H9 (cell line): ENCODE measurements at regions not wholly inside any gene's neighbourhood (a gene's known extent, or its start where the extent isn't known, plus 50 kb on each side); places are given as distances from the start of the nearest gene placed in this dataset.

Source experiments
- DNase-seq: peaks from one replicate; pipeline ENCODE4 v3.0.0-alpha.2; 2017
- H2AFZ ChIP-seq: one replicate; pipeline ENCODE4 v1.6.1; 2013; ENCODE audit warnings: mild to moderate bottlenecking, low read length, control low read depth, moderate library complexity
- H2AK5ac ChIP-seq: 2 replicates; pipeline ENCODE4 v1.6.1; 2013; ENCODE audit warnings: low read length, control low read depth, mixed read lengths; ENCODE audit not compliant: insufficient read length
- H2BK120ac ChIP-seq: one replicate; pipeline ENCODE4 v1.6.1; 2013; ENCODE audit warnings: low read depth, mild to moderate bottlenecking, low read length, control low read depth, inconsistent platforms; ENCODE audit not compliant: poor library complexity, severe bottlenecking
- H2BK12ac ChIP-seq: 2 replicates; pipeline ENCODE4 v1.6.1; 2013; ENCODE audit warnings: low read length, control low read depth, mixed read lengths, low read depth; ENCODE audit not compliant: insufficient read length
- H2BK15ac ChIP-seq: 2 replicates; pipeline ENCODE4 v1.6.1; 2013; ENCODE audit warnings: low read depth, low read length, control low read depth
- H2BK20ac ChIP-seq: one replicate; pipeline ENCODE4 v1.6.1; 2013; ENCODE audit warnings: low read depth, mild to moderate bottlenecking, low read length, control low read depth, inconsistent platforms; ENCODE audit not compliant: poor library complexity, severe bottlenecking
- H2BK5ac ChIP-seq: 2 replicates; pipeline ENCODE4 v1.6.1; 2013; ENCODE audit warnings: low read length, control low read depth, mixed read lengths; ENCODE audit not compliant: insufficient read length
- H3K14ac ChIP-seq: 2 replicates; pipeline ENCODE4 v1.6.1; 2013; ENCODE audit warnings: low read length, control low read depth; ENCODE audit not compliant: insufficient read depth
- H3K18ac ChIP-seq: 2 replicates; pipeline ENCODE4 v1.6.1; 2013; ENCODE audit warnings: low read depth, mild to moderate bottlenecking, mixed read lengths, low read length, control low read depth; ENCODE audit not compliant: insufficient read length
- H3K23ac ChIP-seq: 2 replicates; pipeline ENCODE4 v1.6.1; 2013; ENCODE audit warnings: low read length, control low read depth, mixed read lengths, low read depth; ENCODE audit not compliant: insufficient read length
- H3K23me2 ChIP-seq: 2 replicates; pipeline ENCODE4 v1.6.1; 2013; ENCODE audit warnings: low read depth, mild to moderate bottlenecking, mixed read lengths, low read length, control low read depth; ENCODE audit not compliant: insufficient read length, poor library complexity, severe bottlenecking
- H3K27ac ChIP-seq: 2 replicates; pipeline ENCODE4 v1.5.1; 2013; ENCODE audit warnings: low read length, control low read depth, mixed read lengths, low read depth; ENCODE audit not compliant: insufficient read length
- H3K27me3 ChIP-seq: 2 replicates; pipeline ENCODE4 v1.6.1; 2013; ENCODE audit warnings: low read length, control low read depth, inconsistent platforms; ENCODE audit not compliant: insufficient read depth
- H3K4ac ChIP-seq: 2 replicates; pipeline ENCODE4 v1.6.1; 2013; ENCODE audit warnings: low read depth, mild to moderate bottlenecking, control low read depth, inconsistent platforms, low read length, moderate library complexity
- H3K4me1 ChIP-seq: 2 replicates; pipeline ENCODE4 v1.6.1; 2013; ENCODE audit warnings: low read length, control low read depth, inconsistent platforms; ENCODE audit not compliant: insufficient read depth
- H3K4me2 ChIP-seq: 2 replicates; pipeline ENCODE4 v1.6.1; 2013; ENCODE audit warnings: low read length, control low read depth, mixed read lengths; ENCODE audit not compliant: insufficient read length, insufficient read depth
- H3K56ac ChIP-seq: 2 replicates; pipeline ENCODE4 v1.6.1; 2013; ENCODE audit warnings: low read depth, mild to moderate bottlenecking, mixed read lengths, low read length, control low read depth; ENCODE audit not compliant: insufficient read length
- H3K79me1 ChIP-seq: 2 replicates; pipeline ENCODE4 v1.6.1; 2013; ENCODE audit warnings: low read depth, mild to moderate bottlenecking, moderate library complexity, low read length, control low read depth, inconsistent platforms; ENCODE audit not compliant: insufficient read depth, poor library complexity, severe bottlenecking
- H3K79me2 ChIP-seq: 2 replicates; pipeline ENCODE4 v1.6.1; 2013; ENCODE audit warnings: low read length, control low read depth, inconsistent platforms; ENCODE audit not compliant: insufficient read depth
- H3K9ac ChIP-seq: 2 replicates; pipeline ENCODE4 v1.6.1; 2013; ENCODE audit warnings: low read length, control low read depth, mixed read lengths; ENCODE audit not compliant: insufficient read length; ENCODE audit errors: extremely low read depth
- H3K9me3 ChIP-seq: one replicate; pipeline ENCODE4 v1.6.1; 2013; ENCODE audit warnings: low read depth, low read length, inconsistent platforms; ENCODE audit not compliant: control insufficient read depth
- H3T11ph ChIP-seq: one replicate; pipeline ENCODE4 v1.6.1; 2013; ENCODE audit warnings: mild to moderate bottlenecking, low read length, control low read depth, inconsistent platforms
- H4K20me1 ChIP-seq: one replicate; pipeline ENCODE4 v1.6.1; 2013; ENCODE audit not compliant: control insufficient read depth, insufficient read length, insufficient read depth
- H4K5ac ChIP-seq: 2 replicates; pipeline ENCODE4 v1.6.1; 2013; ENCODE audit warnings: low read depth, mild to moderate bottlenecking, mixed read lengths, low read length, control low read depth; ENCODE audit not compliant: insufficient read length
- H4K8ac ChIP-seq: replicated peaks from 2 replicates; pipeline ENCODE4 v1.6.1; 2013; ENCODE audit warnings: low read length, control low read depth, mixed read lengths, low read depth; ENCODE audit not compliant: insufficient read length
- H4K91ac ChIP-seq: 2 replicates; pipeline ENCODE4 v1.6.1; 2013; ENCODE audit warnings: low read depth, mild to moderate bottlenecking, moderate library complexity, mixed read lengths, low read length, control low read depth; ENCODE audit not compliant: insufficient read length
- H3K27ac Mint-ChIP-seq, 3 experiments: 2 replicates in 2 of 3; 3 replicates in 1 of 3; pipeline ENCODE4 v1.8.0; 2020 to 2021; ENCODE audit warnings: mixed read lengths in 3 of 3, mild to moderate bottlenecking in 1 of 3, moderate library complexity in 1 of 3
- H3K27me3 Mint-ChIP-seq: 2 replicates; pipeline ENCODE4 v1.8.0; 2021; ENCODE audit warnings: low read depth, mild to moderate bottlenecking, moderate library complexity, mixed read lengths
- H3K36me3 Mint-ChIP-seq, 3 experiments: 2 replicates in 2 of 3; 3 replicates in 1 of 3; pipeline ENCODE4 v1.8.0; 2020 to 2021; ENCODE audit warnings: low read depth in 3 of 3, mixed read lengths in 3 of 3; ENCODE audit not compliant: insufficient read depth in 1 of 3
- H3K4me1 Mint-ChIP-seq, 2 experiments: 2 replicates each; pipeline ENCODE4 v1.8.0; 2020; ENCODE audit warnings: mixed read lengths in 2 of 2
- H3K4me3 Mint-ChIP-seq, 2 experiments: 2 replicates in 1 of 2; 3 replicates in 1 of 2; pipeline ENCODE4 v1.8.0; 2020 to 2021; ENCODE audit warnings: mild to moderate bottlenecking in 2 of 2, mixed read lengths in 2 of 2, moderate library complexity in 1 of 2
- H3K9me3 Mint-ChIP-seq, 2 experiments: 2 replicates in 1 of 2; 3 replicates in 1 of 2; pipeline ENCODE4 v1.8.0; 2020; ENCODE audit warnings: mild to moderate bottlenecking in 2 of 2, mixed read lengths in 2 of 2, moderate library complexity in 1 of 2
- WGBS: extraction: QIAGEN DNeasy Blood & Tissue Kit; methylation state at CpG from one replicate; pipeline ENCODE4 v1.1.7; 2013; ENCODE audit warnings: missing lambda C conversion rate, low lambda C conversion rate, mixed read lengths; ENCODE audit not compliant: insufficient read length; ENCODE audit errors: extremely low coverage; 5-methylcytosine and 5-hydroxymethylcytosine counted together
- TF ChIP-seq, protein P1 (sequence below): fragments of 200-600 bp; sonication (generic); conservative IDR thresholded peaks from 3 replicates; pipeline ENCODE4 v1.8.0; 2021; ENCODE audit warnings: antibody characterized with exemption, mild to moderate bottlenecking

DNA sequence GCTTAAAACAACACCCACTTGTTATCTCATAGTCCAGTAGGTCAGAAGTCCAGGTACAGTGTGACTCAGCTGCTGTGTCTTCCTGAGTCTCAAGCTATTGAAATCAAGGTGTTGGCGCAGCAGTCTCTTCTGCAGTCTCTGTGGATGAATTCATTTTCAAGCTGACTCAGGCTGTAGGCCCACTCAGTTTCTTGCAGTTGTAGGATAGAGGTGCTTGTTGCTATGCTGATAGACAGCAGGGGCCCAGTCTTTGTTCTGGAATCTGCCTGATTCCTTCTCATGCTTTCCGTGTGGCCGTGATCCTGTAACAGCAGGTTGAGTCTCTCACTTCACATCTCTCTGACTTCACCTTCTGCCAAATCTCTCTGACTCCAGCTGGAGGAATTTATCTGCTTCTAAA lies 400.4 kb upstream of the POM121L12 start:
- no peak overlapping the region for H2BK5ac ChIP-seq
- H2BK12ac ChIP-seq = no peak overlapping the region
- no peak overlapping the region for H3K23ac ChIP-seq
- no peak overlapping the region for H4K8ac ChIP-seq
- no peaks in the 10 kb centered on the region for H3K79me1 ChIP-seq
- no peak overlapping the region for H2BK120ac ChIP-seq
- no peak overlapping the region for H2AFZ ChIP-seq
- Mint-ChIP-seq H3K36me3 (no peaks in the 10 kb centered on the region; a peak in 1 of 7 replicates), H3K4me1 (peaks cover 34 to 36% of the 10 kb centered on the region in 2 experiments), H3K27me3 (no peaks in the 10 kb centered on the region; the same call in 1 of the 2 replicates), H3K4me3 (no peak overlapping the region), H3K9me3 (no peaks in the 10 kb centered on the region; a peak in 1 of 5 replicates), H3K27ac (peak overlapping the region in 2 of 3 experiments; percentile 31 to 49; a peak in 4 of 7 replicates)
- WGBS = no CpG with 5 or more reads among the region's 3 CpGs
- no peak overlapping the region for H3T11ph ChIP-seq
- H3K79me2 ChIP-seq = no peaks in the 10 kb centered on the region
- no peak overlapping the region for H3K4me2 ChIP-seq
- no peak overlapping the region for H3K27ac ChIP-seq
- no peaks in the 10 kb centered on the region for H4K20me1 ChIP-seq
- H3K18ac ChIP-seq = no peak overlapping the region
- no peak overlapping the region for H3K9ac ChIP-seq
- H3K4me1 ChIP-seq = peaks cover 4% of the 10 kb centered on the region; the same call in 1 of the 2 replicates
- no peak overlapping the region for H3K56ac ChIP-seq
- H3K23me2 ChIP-seq = no peaks in the 10 kb centered on the region
- no peak overlapping the region for H2BK20ac ChIP-seq
- H2AK5ac ChIP-seq = no peak overlapping the region
- H3K27me3 ChIP-seq = no peaks in the 10 kb centered on the region
- H3K4ac ChIP-seq = no peak overlapping the region
- no peaks in the 10 kb centered on the region for H3K9me3 ChIP-seq
- no peak overlapping the region for H4K5ac ChIP-seq
- DNase-seq = no peak
- H4K91ac ChIP-seq = no peak overlapping the region
- TF ChIP-seq, protein P1, sequence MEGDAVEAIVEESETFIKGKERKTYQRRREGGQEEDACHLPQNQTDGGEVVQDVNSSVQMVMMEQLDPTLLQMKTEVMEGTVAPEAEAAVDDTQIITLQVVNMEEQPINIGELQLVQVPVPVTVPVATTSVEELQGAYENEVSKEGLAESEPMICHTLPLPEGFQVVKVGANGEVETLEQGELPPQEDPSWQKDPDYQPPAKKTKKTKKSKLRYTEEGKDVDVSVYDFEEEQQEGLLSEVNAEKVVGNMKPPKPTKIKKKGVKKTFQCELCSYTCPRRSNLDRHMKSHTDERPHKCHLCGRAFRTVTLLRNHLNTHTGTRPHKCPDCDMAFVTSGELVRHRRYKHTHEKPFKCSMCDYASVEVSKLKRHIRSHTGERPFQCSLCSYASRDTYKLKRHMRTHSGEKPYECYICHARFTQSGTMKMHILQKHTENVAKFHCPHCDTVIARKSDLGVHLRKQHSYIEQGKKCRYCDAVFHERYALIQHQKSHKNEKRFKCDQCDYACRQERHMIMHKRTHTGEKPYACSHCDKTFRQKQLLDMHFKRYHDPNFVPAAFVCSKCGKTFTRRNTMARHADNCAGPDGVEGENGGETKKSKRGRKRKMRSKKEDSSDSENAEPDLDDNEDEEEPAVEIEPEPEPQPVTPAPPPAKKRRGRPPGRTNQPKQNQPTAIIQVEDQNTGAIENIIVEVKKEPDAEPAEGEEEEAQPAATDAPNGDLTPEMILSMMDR = no peak
- no peak overlapping the region for H2BK15ac ChIP-seq
- no peak overlapping the region for H3K14ac ChIP-seq
